SW480 (cell line): ENCODE measurements at regions not wholly inside any gene's neighbourhood (a gene's known extent, or its start where the extent isn't known, plus 50 kb on each side); places are given as distances from the start of the nearest gene placed in this dataset.
A peak's percentile ranks its signal among the peaks of the same experiment; 100 is the strongest.
"Not testable (repeated sequence)": the region's sequence is repeated elsewhere in the genome, so short reads cannot be mapped to it uniquely, and the experiment has no call there.

Experiments
- DNase-seq: peaks from one replicate; pipeline ENCODE4 v3.0.0-alpha.2; 2016; ENCODE audit warnings: low spot score

DNA sequence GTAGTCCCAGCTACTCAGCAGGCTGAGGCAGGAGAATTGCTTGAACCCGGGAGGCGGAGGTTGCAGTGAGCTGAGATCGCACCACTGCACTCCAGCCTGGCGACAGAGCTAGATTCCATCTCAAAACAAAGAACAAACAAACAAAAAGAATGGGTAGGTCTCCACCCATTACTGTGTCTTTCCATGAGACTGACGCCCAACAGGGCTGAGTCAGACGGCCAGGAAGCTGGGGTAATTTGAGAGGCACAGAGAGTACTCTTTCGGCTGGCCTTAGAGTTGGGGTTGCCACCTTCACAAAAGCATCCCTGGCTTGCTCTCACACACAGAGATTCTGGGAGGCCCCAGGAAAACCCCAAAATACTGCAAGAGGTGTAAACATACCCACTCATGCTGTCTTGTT lies 72.0 kb upstream of the DHRSX start:
- DNase-seq, result peak; percentile 10

DNA sequence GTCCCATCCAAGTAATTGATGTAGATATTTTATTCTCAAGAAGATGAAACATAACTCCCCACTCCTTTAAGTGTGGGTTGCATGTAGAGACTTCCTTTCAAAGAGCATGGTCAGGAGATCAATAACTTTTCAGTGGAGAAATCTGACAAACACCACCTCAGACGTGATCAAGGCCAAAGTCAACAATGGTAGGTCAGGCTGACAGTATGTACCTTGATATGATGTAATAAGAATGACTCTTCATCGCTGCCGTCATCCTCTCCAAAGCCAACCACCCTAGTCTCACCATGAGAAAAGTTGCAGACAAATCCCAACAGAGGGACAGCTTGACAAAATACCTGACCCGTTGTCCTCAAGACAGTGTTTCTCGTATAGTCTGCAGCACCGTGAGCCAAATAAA lies 67.3 kb upstream of the DHRSX start:
- no peak for DNase-seq

DNA sequence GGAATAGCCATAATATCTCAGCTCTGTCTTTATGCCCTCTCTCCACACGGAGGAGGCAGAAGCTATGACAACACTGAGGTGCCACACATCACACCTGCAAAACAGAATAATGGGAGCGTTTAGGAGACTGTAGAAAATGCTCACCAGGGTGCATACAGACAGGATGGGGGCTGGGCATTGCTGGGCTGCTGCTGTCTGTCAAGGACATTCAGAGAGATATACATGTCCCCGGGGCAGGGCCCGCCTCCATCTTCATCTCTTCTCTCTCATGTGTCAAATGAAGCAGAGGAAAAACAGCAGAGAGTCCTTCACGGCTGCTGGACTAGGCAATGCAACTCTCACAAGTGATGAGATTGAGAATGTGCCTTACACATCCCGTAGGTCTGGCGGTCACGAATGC lies 65.3 kb upstream of the DHRSX start:
- no peak for DNase-seq

DNA sequence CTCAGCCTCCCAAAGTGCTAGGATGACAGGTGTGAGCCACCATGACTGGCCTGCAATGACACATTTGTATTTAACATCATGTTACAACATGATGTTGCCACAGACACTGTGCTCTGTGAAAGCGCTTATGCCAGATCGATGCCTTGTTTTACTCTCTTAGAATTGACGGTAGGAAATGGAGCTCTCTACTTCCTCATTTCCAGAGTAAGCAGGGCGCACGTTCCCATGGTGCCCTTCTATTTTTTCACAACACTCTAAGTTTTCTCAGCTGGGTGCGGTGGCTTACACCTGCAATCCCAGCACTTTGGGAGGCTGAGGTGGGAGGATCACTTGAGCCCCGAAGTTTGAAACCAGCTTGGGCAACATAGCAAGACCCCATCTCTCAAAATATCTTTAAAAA lies 60.7 kb upstream of the DHRSX start:
- DNase-seq, result no peak

DNA sequence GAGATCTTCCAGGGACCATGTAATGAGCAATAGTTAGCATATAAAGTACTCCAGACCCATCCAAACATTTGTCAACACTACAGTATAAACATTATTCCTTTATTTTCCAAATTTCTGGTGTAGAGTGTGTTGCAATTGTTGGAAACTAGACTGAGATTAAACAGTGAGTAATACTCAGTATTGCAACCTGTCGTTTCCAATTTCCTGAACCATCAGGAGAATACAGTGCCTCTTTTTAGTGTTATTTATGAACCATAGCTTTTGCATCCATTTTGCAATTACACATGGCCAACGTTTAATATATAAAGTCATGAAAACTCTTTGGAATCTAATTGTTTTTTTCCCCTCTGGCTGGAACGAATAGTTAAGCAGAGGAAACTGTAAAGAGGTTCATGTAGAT lies 58.3 kb upstream of the DHRSX start:
- DNase-seq, result no peak

DNA sequence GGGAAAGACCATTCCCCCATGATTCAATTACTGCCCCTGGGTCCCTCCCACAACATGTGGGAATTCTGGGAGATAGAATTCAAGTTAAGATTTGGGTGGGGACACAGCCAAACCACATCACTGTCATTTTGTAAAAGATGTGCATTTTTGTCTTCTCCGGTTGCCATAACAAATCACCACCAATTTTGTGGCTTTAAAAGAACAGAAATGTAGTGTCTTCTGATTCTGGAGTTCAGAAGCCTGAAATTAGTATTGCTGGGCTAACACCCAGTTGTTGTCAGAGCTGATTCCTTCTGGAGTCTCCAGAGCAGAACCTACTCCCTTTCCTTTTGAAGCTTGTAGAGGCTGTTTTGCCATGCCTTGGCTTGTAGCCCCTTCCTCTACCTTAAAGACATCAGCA lies 54.1 kb upstream of the DHRSX start:
- DNase-seq, result no peak

DNA sequence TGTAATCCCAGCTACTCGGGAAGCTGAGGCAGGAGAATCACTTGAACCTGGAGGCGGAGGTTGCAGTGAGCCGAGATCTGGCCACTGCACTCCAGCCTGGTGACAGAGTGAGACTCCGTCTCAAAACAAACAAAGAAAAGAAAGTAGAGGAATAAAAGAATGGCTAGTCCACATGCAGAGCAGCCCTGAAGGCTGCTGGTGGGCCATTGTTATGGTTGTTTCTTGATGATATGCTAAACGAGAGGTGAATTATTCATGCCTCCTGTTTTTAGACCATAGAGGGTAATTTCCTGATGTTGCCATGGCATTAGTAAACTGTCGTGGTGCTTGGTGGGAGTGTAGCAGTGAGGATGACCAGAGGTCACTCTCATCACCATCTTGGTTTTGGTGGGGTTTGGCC lies 53.3 kb upstream of the DHRSX start:
- DNase-seq, result not testable (repeated sequence)

DNA sequence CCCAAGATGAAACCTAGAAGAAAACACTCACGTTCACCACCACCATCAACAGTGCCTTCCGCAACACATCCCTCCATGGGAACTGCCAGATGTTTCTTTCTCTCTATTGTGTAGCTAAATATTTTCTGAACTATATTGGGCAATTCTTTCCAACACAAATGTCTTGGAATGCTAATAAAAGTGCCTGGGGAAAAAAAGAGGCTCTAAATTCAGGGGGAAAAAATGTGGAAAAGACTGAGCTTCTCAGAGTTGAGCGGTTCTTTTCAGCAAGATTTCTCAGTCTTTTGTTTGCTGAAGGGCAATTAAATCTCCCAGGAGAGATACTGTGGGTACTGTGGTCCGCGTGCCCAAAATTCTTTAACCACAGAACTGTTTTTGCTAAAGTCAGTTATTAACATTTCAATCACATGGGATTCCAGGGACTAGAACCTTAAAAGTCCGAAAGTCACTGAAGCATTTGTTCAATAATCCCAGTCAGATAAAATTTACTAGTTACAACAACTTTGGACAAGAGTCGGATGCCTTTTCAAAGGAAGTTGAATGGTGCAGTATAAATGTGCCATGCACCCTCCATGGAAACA lies 51.9 kb upstream of the DHRSX start:
- DNase-seq, result no peak

DNA sequence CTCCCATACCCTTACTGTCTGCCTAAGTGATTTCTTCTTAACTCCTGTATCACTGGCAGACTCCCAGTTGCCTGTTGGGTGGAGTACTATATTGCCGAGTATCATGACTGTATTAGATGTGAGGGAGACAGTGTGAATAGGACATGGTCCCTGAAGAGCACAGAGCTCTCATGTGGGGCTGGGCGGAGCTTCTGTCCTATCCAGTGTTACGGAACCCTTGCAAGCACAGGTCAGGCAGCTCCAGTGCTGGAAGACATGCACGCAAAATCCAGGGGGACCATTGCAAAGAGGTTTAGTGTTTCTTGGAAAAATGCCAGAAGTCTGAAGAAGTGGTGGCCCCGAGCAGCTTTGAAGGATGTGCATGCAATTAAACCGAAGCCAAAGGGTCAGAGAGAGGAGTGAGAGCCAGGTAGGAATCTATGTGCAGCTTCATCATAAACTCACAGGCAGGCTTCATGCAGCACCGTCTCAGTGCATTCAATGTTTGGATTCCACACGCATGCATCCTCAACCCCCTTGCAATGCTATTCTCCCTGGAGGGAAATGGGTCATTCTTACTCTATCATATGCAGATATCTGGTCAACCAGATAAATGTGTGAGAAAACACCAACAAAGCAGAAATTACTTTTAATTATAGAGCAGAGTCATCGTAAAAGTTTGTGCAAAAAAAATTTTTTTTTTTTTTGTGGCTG lies 49.7 kb upstream of the DHRSX start:
- DNase-seq, result no peak
